IMR-90 (cell line): ENCODE measurements at regions not wholly inside any gene's neighbourhood (a gene's known extent, or its start where the extent isn't known, plus 50 kb on each side); places are given as distances from the start of the nearest gene placed in this dataset.

Source experiments
- ATAC-seq: fragments of 200-7000 bp; cut with Tn5 transposase; 2 replicates; pipeline ENCODE4 v1.9.1; 2020; ENCODE audit warnings: low read depth, mild to moderate bottlenecking, moderate library complexity
- BruUV-seq: library from RNA; stranded (reverse); fragments of 400-500 nt; replicated peaks from 2 replicates; lab custom pipeline; 2021; lab: Mats Ljungman, UMichigan
- CTCF ChIA-PET: fragments of 300-600 bp; formaldehyde crosslinking; extraction: SDS; loops from one replicate; lab custom pipeline; 2021; ENCODE audit warnings: antibody characterized with exemption; lab: Yijun Ruan, JAX
- POLR2A ChIA-PET: fragments of 300-600 bp; sonication (Branson Sonifier 250); formaldehyde crosslinking; loops from one replicate; lab custom pipeline; 2022; ENCODE audit warnings: antibody characterized with exemption; ENCODE audit not compliant: unreplicated experiment; lab: Charles Lee
- DNase-seq: peaks from one replicate; pipeline ENCODE4 v3.0.0; 2013
- H2AFZ ChIP-seq: replicated peaks from 2 replicates; pipeline ENCODE3; 2013; ENCODE audit warnings: low read length, mild to moderate bottlenecking; ENCODE audit not compliant: poor library complexity
- H2AK5ac ChIP-seq: 2 replicates; pipeline ENCODE4 v1.6.1; 2013; ENCODE audit warnings: low read depth, low read length, inconsistent platforms
- H2AK9ac ChIP-seq: replicated peaks from 2 replicates; pipeline ENCODE3; 2013; ENCODE audit warnings: mild to moderate bottlenecking, low read depth, low read length, moderate library complexity; ENCODE audit not compliant: poor library complexity
- H2BK120ac ChIP-seq: 2 replicates; pipeline ENCODE4 v1.6.1; 2013; ENCODE audit warnings: low read depth, low read length, inconsistent platforms
- H2BK15ac ChIP-seq: 3 replicates; pipeline ENCODE4 v1.6.1; 2013; ENCODE audit warnings: low read depth, low read length, inconsistent platforms
- H2BK20ac ChIP-seq: 2 replicates; pipeline ENCODE4 v1.6.1; 2013; ENCODE audit warnings: low read depth, mild to moderate bottlenecking, inconsistent platforms, low read length, moderate library complexity
- H2BK5ac ChIP-seq: 2 replicates; pipeline ENCODE4 v1.6.1; 2013; ENCODE audit warnings: mild to moderate bottlenecking, low read depth, low read length, inconsistent platforms; ENCODE audit not compliant: poor library complexity, severe bottlenecking
- H3K14ac ChIP-seq: replicated peaks from 2 replicates; pipeline ENCODE4 v1.6.1; 2013; ENCODE audit warnings: low read depth, low read length, inconsistent platforms
- H3K18ac ChIP-seq: 2 replicates; pipeline ENCODE4 v1.6.1; 2013; ENCODE audit warnings: low read depth, low read length, control low read depth
- H3K23ac ChIP-seq: 2 replicates; pipeline ENCODE4 v1.6.1; 2013; ENCODE audit warnings: low read depth, low read length, inconsistent platforms
- H3K27ac ChIP-seq: 2 replicates; pipeline ENCODE4 v1.5.1; 2013; ENCODE audit warnings: mild to moderate bottlenecking, control low read depth, low read length; ENCODE audit not compliant: insufficient read depth
- H3K27me3 ChIP-seq: 2 replicates; pipeline ENCODE4 v1.6.1; 2013; ENCODE audit warnings: low read length; ENCODE audit not compliant: control insufficient read depth, insufficient read depth
- H3K36me3 ChIP-seq: 2 replicates; pipeline ENCODE4 v1.6.1; 2013; ENCODE audit warnings: low read length, mixed read lengths; ENCODE audit not compliant: control insufficient read depth, insufficient read depth
- H3K4ac ChIP-seq: 2 replicates; pipeline ENCODE4 v1.6.1; 2013; ENCODE audit warnings: low read depth, low read length, inconsistent platforms
- H3K4me1 ChIP-seq: 2 replicates; pipeline ENCODE4 v1.6.1; 2013; ENCODE audit warnings: low read length, mixed read lengths; ENCODE audit not compliant: control insufficient read depth, insufficient read depth
- H3K4me2 ChIP-seq: 2 replicates; pipeline ENCODE4 v1.6.1; 2013; ENCODE audit warnings: low read depth, mild to moderate bottlenecking, control low read depth, low read length, moderate library complexity
- H3K4me3 ChIP-seq: 2 replicates; pipeline ENCODE4 v1.5.1; 2013; ENCODE audit warnings: low read depth, mild to moderate bottlenecking, control low read depth, low read length, moderate library complexity; ENCODE audit not compliant: insufficient read depth
- H3K56ac ChIP-seq: 2 replicates; pipeline ENCODE4 v1.6.1; 2013; ENCODE audit warnings: low read length, inconsistent platforms; ENCODE audit not compliant: insufficient read depth; ENCODE audit errors: extremely low read depth
- H3K79me1 ChIP-seq, 2 experiments: 2 replicates each; pipeline ENCODE4 v1.6.1; 2013; ENCODE audit warnings: low read length in 2 of 2, inconsistent platforms in 1 of 2, low read depth in 1 of 2
- H3K9ac ChIP-seq: 2 replicates; pipeline ENCODE4 v1.6.1; 2013; ENCODE audit warnings: low read depth, low read length, control low read depth
- H3K9me1 ChIP-seq: 2 replicates; pipeline ENCODE4 v1.6.1; 2013; ENCODE audit warnings: low read length, inconsistent platforms; ENCODE audit not compliant: insufficient read depth
- H3K9me3 ChIP-seq: 2 replicates; pipeline ENCODE4 v1.6.1; 2013; ENCODE audit warnings: low read length; ENCODE audit not compliant: control insufficient read depth, insufficient read depth
- H4K20me1 ChIP-seq: 2 replicates; pipeline ENCODE4 v1.6.1; 2013; ENCODE audit warnings: low read length, inconsistent platforms; ENCODE audit not compliant: insufficient read depth
- H4K5ac ChIP-seq: 2 replicates; pipeline ENCODE4 v1.6.1; 2013; ENCODE audit warnings: mild to moderate bottlenecking, low read depth, low read length, control low read depth
- H4K8ac ChIP-seq, 2 experiments: 2 replicates each; pipeline ENCODE4 v1.6.1; 2013; ENCODE audit warnings: low read depth in 2 of 2, low read length in 2 of 2, control low read depth in 1 of 2, inconsistent platforms in 1 of 2
- H4K91ac ChIP-seq: 2 replicates; pipeline ENCODE4 v1.6.1; 2013; ENCODE audit warnings: low read depth, low read length, inconsistent platforms; ENCODE audit not compliant: insufficient read depth
- CEBPB ChIP-seq: IDR thresholded peaks from 2 replicates; pipeline ENCODE4 v1.6.1; 2012; ENCODE audit warnings: low read depth, low read length, improper control_type of control experiment
- FOS ChIP-seq: fragments of 150-350 bp; IDR thresholded peaks from 2 replicates; pipeline ENCODE4 v1.6.1; 2016; ENCODE audit warnings: low read depth, low read length
- POLR2A ChIP-seq: IDR thresholded peaks from 2 replicates; pipeline ENCODE4 v1.6.1; 2012; ENCODE audit warnings: mild to moderate bottlenecking, low read depth, low read length
- RCOR1 ChIP-seq: IDR thresholded peaks from 2 replicates; pipeline ENCODE4 v1.6.1; 2012; ENCODE audit warnings: mild to moderate bottlenecking, low read length, improper control_type of control experiment; ENCODE audit not compliant: insufficient replicate concordance
- SMC3 ChIP-seq: fragments of 150-350 bp; IDR thresholded peaks from 2 replicates; pipeline ENCODE4 v1.6.1; 2016; ENCODE audit warnings: low read depth, mild to moderate bottlenecking, antibody characterized with exemption, low read length, moderate library complexity
- WGBS, 2 experiments: methylation state at CpG; one replicate each; pipeline versions ENCODE4 v1.1.5 to v1.1.7; 2013; ENCODE audit warnings: missing lambda C conversion rate in 2 of 2; ENCODE audit not compliant: insufficient read length in 1 of 2; ENCODE audit errors: extremely low coverage in 2 of 2; 5-methylcytosine and 5-hydroxymethylcytosine counted together
- dilution Hi-C: fragments of 300-500 bp; cut with HindIII; formaldehyde crosslinking; loops from one replicate; pipeline ENCODE4 v1.14.3; 2018; ENCODE audit warnings: low sequenced_read_pairs; ENCODE audit not compliant: unreplicated experiment
- in situ Hi-C: fragments of 300-500 bp; cut with MboI; formaldehyde crosslinking; loops from 3 replicates; pipeline ENCODE4 v1.14.3; 2019; ENCODE audit warnings: low sequenced_read_pairs, inconsistent platforms, mixed read lengths
- intact Hi-C: fragments of 100-400 bp; cut with micrococcal nuclease; formaldehyde crosslinking; loops from 2 replicates; pipeline ENCODE4 v1.10.0; 2022

DNA sequence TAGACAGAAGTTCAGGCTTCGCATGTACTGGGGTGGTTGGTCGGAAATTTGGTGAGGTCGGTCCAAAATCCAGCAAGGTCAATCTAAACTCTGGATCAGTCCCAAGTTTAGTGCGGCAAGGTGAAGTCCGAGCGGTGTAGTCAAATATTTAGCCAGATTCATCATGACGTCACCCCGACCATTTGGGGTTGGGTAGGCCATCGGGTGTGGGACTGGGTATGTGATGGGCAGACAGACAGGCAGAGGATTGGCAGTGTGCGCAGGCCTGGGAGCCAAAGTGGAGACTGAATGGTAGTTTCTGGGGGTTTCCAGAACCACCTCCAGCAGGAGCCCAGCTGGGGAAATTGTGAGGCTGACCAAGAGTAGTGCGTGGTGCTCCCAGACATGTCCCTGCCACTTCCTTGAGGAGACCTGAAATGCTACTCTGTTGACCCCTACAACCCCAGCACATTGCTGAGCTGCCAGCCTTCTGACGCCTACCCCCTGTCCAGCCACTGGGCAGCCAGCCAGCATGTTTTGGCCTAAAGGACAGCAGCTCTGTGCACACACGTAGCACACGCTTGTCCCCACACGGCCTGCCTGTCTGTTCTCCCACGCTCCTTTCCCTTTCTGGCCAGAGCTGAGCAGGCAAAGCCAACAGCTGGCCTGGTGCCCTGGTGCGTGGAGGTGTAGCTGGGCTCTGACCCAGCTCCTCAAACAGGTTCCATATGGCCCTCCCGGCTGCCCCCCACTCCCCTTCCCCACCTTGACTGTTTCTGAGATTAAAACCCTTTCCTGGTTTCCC, 55.9 kb downstream of the FAM241B start:
- no peak overlapping the region for H3K27ac ChIP-seq
- H2BK20ac ChIP-seq: no peak overlapping the region; the same call in 1 of the 2 replicates
- TF ChIP-seq RCOR1 (no peak), CEBPB (no peak), POLR2A (no peak), SMC3 (no peak), FOS (no peak)
- H4K91ac ChIP-seq: peak overlapping the region; percentile 24; the same call in 1 of the 2 replicates
- intact Hi-C loops: no loop called here
- H3K4ac ChIP-seq: no peak overlapping the region
- no peak overlapping the region for H2AK9ac ChIP-seq
- POLR2A ChIA-PET: no interaction called here
- H4K8ac ChIP-seq: no peak overlapping the region
- no peak overlapping the region for H3K4me3 ChIP-seq
- no peak overlapping the region for H3K4me2 ChIP-seq
- no peak overlapping the region for H3K56ac ChIP-seq
- peak; percentile 42 for ATAC-seq
- no peak overlapping the region for H3K23ac ChIP-seq
- peaks cover 3% of the 10 kb centered on the region; the same call in 1 of the 2 replicates for H4K20me1 ChIP-seq
- no peak overlapping the region for H2AK5ac ChIP-seq
- in situ Hi-C loops: no loop called here
- no peaks in the 10 kb centered on the region for H3K79me1 ChIP-seq
- H3K14ac ChIP-seq: no peak overlapping the region
- H3K27me3 ChIP-seq: peaks cover 50% of the 10 kb centered on the region
- CTCF ChIA-PET: interaction anchor here (1.2 kb wide), 1 partner anchor 15 kb away, joined by 3 read pairs; no protein-coding TSS in a partner anchor
- DNase-seq: peak; percentile 20
- no peak overlapping the region for H3K9ac ChIP-seq
- no peak overlapping the region for H2BK120ac ChIP-seq
- dilution Hi-C loops: no loop called here
- WGBS, 2 experiments: 84% methylated on average over 10 of the region's 18 CpGs; no CpG with 5 or more reads in 1 of the 2 experiments
- no TSS peak for BruUV-seq
- no peak overlapping the region for H2AFZ ChIP-seq
- H2BK5ac ChIP-seq: no peak overlapping the region
- 0 out of 2 replicates have a peak, but pooled peaks cover 3% of the 10 kb centered on the region for H3K9me1 ChIP-seq
- no peak overlapping the region for H2BK15ac ChIP-seq
- H3K18ac ChIP-seq: no peak overlapping the region
- no peaks in the 10 kb centered on the region for H3K9me3 ChIP-seq
- no peak overlapping the region for H4K5ac ChIP-seq
- H3K4me1 ChIP-seq: peaks cover 7% of the 10 kb centered on the region; the same call in 1 of the 2 replicates
- no peaks in the 10 kb centered on the region for H3K36me3 ChIP-seq
